ENCODE measurements at regions not wholly inside any gene's neighbourhood (a gene's known extent, or its start where the extent isn't known, plus 50 kb on each side); places are given as distances from the start of the nearest gene placed in this dataset.

DNA sequence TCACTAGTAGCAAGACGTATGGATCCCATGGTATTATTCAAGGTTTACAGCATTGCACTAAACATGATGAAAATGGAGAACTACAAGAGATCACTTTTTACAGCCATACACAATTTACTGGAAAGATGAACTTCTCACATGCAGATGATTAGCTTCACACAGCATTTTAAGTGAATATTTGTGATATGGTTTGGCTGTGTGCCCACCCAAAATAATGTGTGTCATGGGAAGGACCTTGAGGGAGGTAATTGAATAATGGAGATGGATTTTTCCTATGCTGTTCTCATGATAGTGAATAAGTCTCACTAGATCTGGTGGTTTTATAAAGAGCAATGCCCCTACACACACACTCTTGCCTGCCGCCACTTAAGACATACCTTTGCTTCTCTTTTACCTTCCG is 662.0 kb upstream of the CCDC54 start:
- H3K27me3 ChIP-seq (ENCODE audit: insufficient read depth, insufficient read length): no peaks in the 10 kb centered on the region
- no peaks in the 10 kb centered on the region for H3K9me3 ChIP-seq (ENCODE audit: insufficient read depth, low read length)
- no peak for DNase-seq (ENCODE audit: low read depth, low spot score)

DNA sequence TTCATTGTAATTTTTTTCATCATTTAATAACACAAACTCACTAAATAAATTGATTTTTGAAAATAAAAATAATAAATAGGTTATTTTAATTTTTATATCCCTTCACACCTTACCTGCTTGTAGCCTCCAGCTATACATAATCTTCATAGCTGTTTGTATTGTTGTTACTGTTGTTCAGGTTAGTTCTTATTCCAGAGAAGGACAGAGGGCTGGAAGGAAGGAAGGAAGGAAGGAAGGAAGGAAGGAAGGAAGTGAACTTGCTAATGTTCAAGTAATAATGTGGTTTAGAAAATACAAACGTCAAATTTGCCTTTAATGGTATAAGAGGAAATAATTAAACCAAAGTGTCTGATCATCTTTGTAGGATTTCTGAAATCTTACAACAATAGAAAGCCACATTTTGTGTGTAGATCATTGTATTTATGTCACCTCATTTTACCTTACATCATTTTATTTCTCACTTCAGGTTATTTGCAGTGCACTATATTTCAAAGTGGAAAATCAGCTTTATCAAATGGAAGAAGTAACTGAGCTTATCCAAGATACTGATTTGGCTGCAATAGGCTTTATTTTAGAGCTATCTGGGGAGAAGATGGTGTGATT is 660.0 kb upstream of the CCDC54 start:
- TF ChIP-seq ZNF274 (IDR thresholded peaks at IDR 0.05; ENCODE audit: low read depth, low read length) (no peak), YY1 (IDR thresholded peaks at IDR 0.05; ENCODE audit: insufficient read depth, insufficient read length) (no peak), SUZ12 (IDR thresholded peaks at IDR 0.05; ENCODE audit: extremely low read depth, insufficient read depth, insufficient read length) (no peak)
- H3K4me3 ChIP-seq (ENCODE audit: insufficient read length, low read depth): no peak overlapping the region
- H3K36me3 ChIP-seq (ENCODE audit: insufficient read depth, insufficient read length, low read length): no peaks in the 10 kb centered on the region
- no peaks in the 10 kb centered on the region for H3K4me1 ChIP-seq (ENCODE audit: insufficient read depth, insufficient read length)
- H3K27me3 ChIP-seq (ENCODE audit: insufficient read depth, insufficient read length): no peaks in the 10 kb centered on the region
- peaks cover 9% of the 10 kb centered on the region; the same call in 1 of the 2 replicates for H3K9me3 ChIP-seq (ENCODE audit: insufficient read depth, low read length)
- DNase-seq (ENCODE audit: low read depth, low spot score): no peak
- no peak overlapping the region for H3K9ac ChIP-seq (ENCODE audit: insufficient read length, low read depth)

More for the DNA sequence above, 662.0 kb upstream of the CCDC54 start:
- TF ChIP-seq ZNF274 (IDR thresholded peaks at IDR 0.05; ENCODE audit: low read depth, low read length) (no peak), SUZ12 (IDR thresholded peaks at IDR 0.05; ENCODE audit: extremely low read depth, insufficient read depth, insufficient read length) (no peak), YY1 (IDR thresholded peaks at IDR 0.05; ENCODE audit: insufficient read depth, insufficient read length) (no peak)
- no peaks in the 10 kb centered on the region for H3K4me1 ChIP-seq (ENCODE audit: insufficient read depth, insufficient read length)
- H3K36me3 ChIP-seq (ENCODE audit: insufficient read depth, insufficient read length, low read length): no peaks in the 10 kb centered on the region
- H3K9ac ChIP-seq (ENCODE audit: insufficient read length, low read depth): no peak overlapping the region
- H3K4me3 ChIP-seq (ENCODE audit: insufficient read length, low read depth): no peak overlapping the region

DNA sequence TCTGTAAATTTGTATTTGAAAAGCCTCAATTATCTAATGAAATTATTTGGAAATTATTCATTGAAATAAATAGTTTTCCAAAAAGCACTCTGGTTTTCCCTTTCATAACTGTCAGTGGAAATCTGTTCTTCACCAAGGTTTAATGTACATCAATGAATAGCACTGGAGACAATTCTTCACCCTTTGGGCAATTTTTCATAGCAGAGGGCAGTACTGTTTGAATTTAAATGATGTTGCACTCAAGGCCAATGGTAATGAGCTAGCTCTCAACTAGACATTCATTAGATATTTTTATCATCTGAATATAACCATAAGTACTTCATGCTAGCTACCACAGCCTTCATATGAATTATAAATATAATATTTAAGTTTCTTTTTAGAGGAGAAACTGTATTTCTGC is 658.2 kb upstream of the CCDC54 start:
- Histone ChIP-seq H3K9ac (ENCODE audit: insufficient read length, low read depth) (no peak overlapping the region), H3K4me1 (ENCODE audit: insufficient read depth, insufficient read length) (no peaks in the 10 kb centered on the region), H3K9me3 (ENCODE audit: insufficient read depth, low read length) (peaks cover 9% of the 10 kb centered on the region; the same call in 1 of the 2 replicates), H3K4me3 (ENCODE audit: insufficient read length, low read depth) (no peak overlapping the region), H3K27me3 (ENCODE audit: insufficient read depth, insufficient read length) (no peaks in the 10 kb centered on the region), H3K36me3 (ENCODE audit: insufficient read depth, insufficient read length, low read length) (no peaks in the 10 kb centered on the region)
- no peak for DNase-seq (ENCODE audit: low read depth, low spot score)
- TF ChIP-seq SUZ12 (IDR thresholded peaks at IDR 0.05; ENCODE audit: extremely low read depth, insufficient read depth, insufficient read length): no peak

- DNase-seq (ENCODE audit: low read depth, low spot score): no peak
- no peaks in the 10 kb centered on the region for H3K4me1 ChIP-seq (ENCODE audit: insufficient read depth, insufficient read length)
- no peak for TF ChIP-seq YY1 (IDR thresholded peaks at IDR 0.05; ENCODE audit: insufficient read depth, insufficient read length)
- TF ChIP-seq SUZ12 (IDR thresholded peaks at IDR 0.05; ENCODE audit: extremely low read depth, insufficient read depth, insufficient read length): no peak
- no peak for TF ChIP-seq ZNF274 (IDR thresholded peaks at IDR 0.05; ENCODE audit: low read depth, low read length)
- H3K27me3 ChIP-seq (ENCODE audit: insufficient read depth, insufficient read length): no peaks in the 10 kb centered on the region
- no peak overlapping the region for H3K4me3 ChIP-seq (ENCODE audit: insufficient read length, low read depth)
- no peak overlapping the region for H3K9ac ChIP-seq (ENCODE audit: insufficient read length, low read depth)
- H3K9me3 ChIP-seq (ENCODE audit: insufficient read depth, low read length): peaks cover 9% of the 10 kb centered on the region; the same call in 1 of the 2 replicates
- no peaks in the 10 kb centered on the region for H3K36me3 ChIP-seq (ENCODE audit: insufficient read depth, insufficient read length, low read length)
Measured at GRCh38 chr3:106719583-106719982, 657.7 kb upstream of the CCDC54 start.

GRCh38 chr3:106720510-106720909 is 656.7 kb upstream of the CCDC54 start:
- Histone ChIP-seq H3K4me3 (ENCODE audit: insufficient read length, low read depth) (no peak overlapping the region), H3K36me3 (ENCODE audit: insufficient read depth, insufficient read length, low read length) (no peaks in the 10 kb centered on the region), H3K9ac (ENCODE audit: insufficient read length, low read depth) (no peak overlapping the region), H3K4me1 (ENCODE audit: insufficient read depth, insufficient read length) (no peaks in the 10 kb centered on the region), H3K27me3 (ENCODE audit: insufficient read depth, insufficient read length) (no peaks in the 10 kb centered on the region), H3K9me3 (ENCODE audit: insufficient read depth, low read length) (peaks cover 9% of the 10 kb centered on the region; the same call in 1 of the 2 replicates)
- DNase-seq (ENCODE audit: low read depth, low spot score): no peak
- no peak for TF ChIP-seq ZNF274 (IDR thresholded peaks at IDR 0.05; ENCODE audit: low read depth, low read length)
- TF ChIP-seq YY1 (IDR thresholded peaks at IDR 0.05; ENCODE audit: insufficient read depth, insufficient read length): no peak
- no peak for TF ChIP-seq SUZ12 (IDR thresholded peaks at IDR 0.05; ENCODE audit: extremely low read depth, insufficient read depth, insufficient read length)

- DNase-seq (ENCODE audit: low read depth, low spot score): no peak
- Histone ChIP-seq H3K4me3 (ENCODE audit: insufficient read length, low read depth) (no peak overlapping the region), H3K27me3 (ENCODE audit: insufficient read depth, insufficient read length) (no peaks in the 10 kb centered on the region), H3K4me1 (ENCODE audit: insufficient read depth, insufficient read length) (no peaks in the 10 kb centered on the region), H3K9me3 (ENCODE audit: insufficient read depth, low read length) (peaks cover 6% of the 10 kb centered on the region; the same call in 1 of the 2 replicates), H3K36me3 (ENCODE audit: insufficient read depth, insufficient read length, low read length) (no peaks in the 10 kb centered on the region), H3K9ac (ENCODE audit: insufficient read length, low read depth) (no peak overlapping the region)
- TF ChIP-seq SUZ12 (IDR thresholded peaks at IDR 0.05; ENCODE audit: extremely low read depth, insufficient read depth, insufficient read length): no peak
- no peak for TF ChIP-seq ZNF274 (IDR thresholded peaks at IDR 0.05; ENCODE audit: low read depth, low read length)
- TF ChIP-seq YY1 (IDR thresholded peaks at IDR 0.05; ENCODE audit: insufficient read depth, insufficient read length): no peak
Measured at GRCh38 chr3:106725566-106725965, 651.7 kb upstream of the CCDC54 start.

DNA sequence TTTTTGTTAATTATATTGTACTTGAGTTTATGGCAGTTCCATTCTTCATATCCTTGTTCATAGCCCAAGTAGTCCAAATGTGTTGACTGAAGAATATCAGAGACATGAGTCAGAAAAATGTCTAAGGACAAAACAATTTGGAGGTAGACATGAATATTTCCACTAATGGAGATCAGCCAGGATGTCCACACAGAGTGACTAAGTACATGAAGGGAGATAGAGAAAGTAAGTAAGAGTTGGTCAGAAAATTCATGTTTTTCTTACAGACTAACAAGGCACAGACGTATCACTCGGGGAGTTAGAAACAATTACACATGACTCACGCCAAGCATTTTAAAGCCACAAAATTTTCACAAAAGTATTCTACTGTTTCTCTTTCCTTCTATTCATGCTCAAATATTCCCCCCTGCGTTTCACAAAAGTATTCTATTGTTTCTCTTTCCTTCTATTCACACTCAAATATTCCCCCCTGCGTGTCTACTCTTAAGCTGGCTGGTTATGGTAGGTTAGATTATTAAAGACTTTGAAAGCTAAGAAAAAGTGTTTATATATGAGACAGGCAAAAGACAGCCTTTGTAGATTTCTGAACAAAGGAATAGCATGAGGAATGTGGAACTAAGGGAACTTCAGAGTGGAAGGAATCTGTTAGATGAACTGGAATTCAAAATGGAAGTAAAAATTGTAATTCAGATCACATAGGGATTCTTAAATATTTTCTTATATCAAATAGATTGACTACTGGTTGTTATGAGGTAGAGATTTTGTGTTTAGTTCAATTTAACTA is 648.7 kb upstream of the CCDC54 start:
- no peak overlapping the region for H3K9ac ChIP-seq (ENCODE audit: insufficient read length, low read depth)
- H3K27me3 ChIP-seq (ENCODE audit: insufficient read depth, insufficient read length): no peaks in the 10 kb centered on the region
- no peak for DNase-seq (ENCODE audit: low read depth, low spot score)
- no peaks in the 10 kb centered on the region for H3K4me1 ChIP-seq (ENCODE audit: insufficient read depth, insufficient read length)
- TF ChIP-seq YY1 (IDR thresholded peaks at IDR 0.05; ENCODE audit: insufficient read depth, insufficient read length) (no peak), SUZ12 (IDR thresholded peaks at IDR 0.05; ENCODE audit: extremely low read depth, insufficient read depth, insufficient read length) (no peak), ZNF274 (IDR thresholded peaks at IDR 0.05; ENCODE audit: low read depth, low read length) (no peak)
- H3K36me3 ChIP-seq (ENCODE audit: insufficient read depth, insufficient read length, low read length): no peaks in the 10 kb centered on the region
- no peak overlapping the region for H3K4me3 ChIP-seq (ENCODE audit: insufficient read length, low read depth)
- no peaks in the 10 kb centered on the region for H3K9me3 ChIP-seq (ENCODE audit: insufficient read depth, low read length)
